Renal cortical epithelial cell (primary cell): ENCODE measurements at regions not wholly inside any gene's neighbourhood (a gene's known extent, or its start where the extent isn't known, plus 50 kb on each side); places are given as distances from the start of the nearest gene placed in this dataset.
A peak's percentile ranks its signal among the peaks of the same experiment; 100 is the strongest.

Source experiments
- DNase-seq: peaks from one replicate; pipeline ENCODE4 v3.0.0-alpha.2; 2011; ENCODE audit warnings: low read depth

- DNase-seq: no peak
These were observed 311.5 kb downstream of the DUSP10 start for GRCh38 chr1:221430152-221430960.

GRCh38 chr1:221431068-221431651, 310.7 kb downstream of the DUSP10 start:
- no peak for DNase-seq

GRCh38 chr1:221431961-221432360, 309.9 kb downstream of the DUSP10 start:
- DNase-seq: no peak

GRCh38 chr1:221435504-221435904, 306.4 kb downstream of the DUSP10 start:
- peak; percentile 73 for DNase-seq

- DNase-seq: no peak
These were observed 304.7 kb downstream of the DUSP10 start for GRCh38 chr1:221437171-221437570.

- no peak for DNase-seq
These were observed 304.0 kb downstream of the DUSP10 start for GRCh38 chr1:221437926-221438325.

- peak; percentile 91 for DNase-seq
These were observed 302.7 kb downstream of the DUSP10 start for GRCh38 chr1:221439008-221439746.

- peak; percentile 99 for DNase-seq
These were observed 302.0 kb downstream of the DUSP10 start for GRCh38 chr1:221439747-221440501.

GRCh38 chr1:221440658-221441057, 301.2 kb downstream of the DUSP10 start:
- DNase-seq: peak; percentile 86

- DNase-seq: no peak
These were observed 299.8 kb downstream of the DUSP10 start for GRCh38 chr1:221442056-221442455.

- DNase-seq: no peak
These were observed 297.5 kb downstream of the DUSP10 start for GRCh38 chr1:221444346-221444745.

- no peak for DNase-seq
These were observed 293.2 kb downstream of the DUSP10 start for GRCh38 chr1:221448585-221449175.

GRCh38 chr1:221449194-221449593, 292.7 kb downstream of the DUSP10 start:
- DNase-seq: no peak

- peak; percentile 44 for DNase-seq
These were observed 292.0 kb downstream of the DUSP10 start for GRCh38 chr1:221449801-221450470.

GRCh38 chr1:221451741-221452140, 290.1 kb downstream of the DUSP10 start:
- DNase-seq: no peak

GRCh38 chr1:221454096-221454495, 287.8 kb downstream of the DUSP10 start:
- DNase-seq: no peak

GRCh38 chr1:221456918-221457317, 285.0 kb downstream of the DUSP10 start:
- no peak for DNase-seq

- DNase-seq: no peak
These were observed 284.0 kb downstream of the DUSP10 start for GRCh38 chr1:221457685-221458446.

- DNase-seq: peak; percentile 69
These were observed 283.3 kb downstream of the DUSP10 start for GRCh38 chr1:221458447-221459156.

- DNase-seq: no peak
These were observed 282.3 kb downstream of the DUSP10 start for GRCh38 chr1:221459558-221459957.
